ENCODE measurements at regions not wholly inside any gene's neighbourhood (a gene's known extent, or its start where the extent isn't known, plus 50 kb on each side); places are given as distances from the start of the nearest gene placed in this dataset.

DNA sequence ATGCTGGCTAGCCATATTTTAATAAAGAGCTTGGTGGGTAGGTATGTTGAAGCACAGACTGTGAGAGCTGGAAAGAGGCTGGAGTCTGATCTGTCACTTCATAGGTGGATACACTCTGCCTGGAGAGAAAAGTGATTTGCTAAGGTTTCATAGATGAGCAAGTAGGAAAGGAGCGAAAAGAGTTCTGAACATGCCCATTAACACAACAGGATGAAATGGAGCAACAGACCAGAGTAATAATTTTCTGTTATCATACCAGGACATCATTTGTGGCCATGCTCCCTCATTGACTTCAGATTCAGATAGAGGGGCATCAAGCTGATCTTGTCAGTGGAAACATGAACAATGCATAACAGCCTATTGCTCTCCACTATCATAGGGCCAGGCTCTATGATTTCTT is 452.9 kb downstream of the JRKL start:
- Mint-ChIP-seq H3K9me3 (no peaks in the 10 kb centered on the region; a peak in 1 of 5 replicates), H3K4me1 (no peaks in the 10 kb centered on the region), H3K36me3 (ENCODE audit: insufficient read depth in 1 of 3, low read depth in 3 of 3) (no peaks in the 10 kb centered on the region), H3K4me3 (no peak overlapping the region), H3K27ac (peak overlapping the region in 1 of 3 experiments; percentile 42; a peak in 1 of 7 replicates), H3K27me3 (ENCODE audit: low read depth) (no peaks in the 10 kb centered on the region)
- Histone ChIP-seq H2AK5ac (ENCODE audit: insufficient read length, low read length) (no peak overlapping the region), H3K4me2 (ENCODE audit: insufficient read depth, insufficient read length, low read length) (no peak overlapping the region), H3K14ac (ENCODE audit: insufficient read depth, low read length) (no peak overlapping the region), H3K79me2 (ENCODE audit: insufficient read depth, low read length) (no peaks in the 10 kb centered on the region), H4K91ac (ENCODE audit: insufficient read length, low read depth, low read length) (no peak overlapping the region), H3T11ph (ENCODE audit: low read length) (no peak overlapping the region), H3K23me2 (ENCODE audit: insufficient read length, low read depth, low read length, poor library complexity, severe bottlenecking) (no peaks in the 10 kb centered on the region), H2AFZ (ENCODE audit: low read length) (no peak overlapping the region), H3K79me1 (ENCODE audit: insufficient read depth, low read depth, low read length, poor library complexity, severe bottlenecking) (no peaks in the 10 kb centered on the region), H3K23ac (ENCODE audit: insufficient read length, low read depth, low read length) (no peak overlapping the region), H3K56ac (ENCODE audit: insufficient read length, low read depth, low read length) (no peak overlapping the region), H2BK20ac (ENCODE audit: low read depth, low read length, poor library complexity, severe bottlenecking) (no peak overlapping the region), H3K27ac (ENCODE audit: insufficient read length, low read depth, low read length) (no peak overlapping the region), H3K9ac (ENCODE audit: extremely low read depth, insufficient read length, low read length) (no peak overlapping the region), H3K9me3 (ENCODE audit: control insufficient read depth, low read depth, low read length) (no peaks in the 10 kb centered on the region), H2BK5ac (ENCODE audit: insufficient read length, low read length) (no peak overlapping the region), H3K4ac (ENCODE audit: low read depth, low read length) (no peak overlapping the region), H3K27me3 (ENCODE audit: insufficient read depth, low read length) (no peaks in the 10 kb centered on the region), H2BK15ac (ENCODE audit: low read depth, low read length) (no peak overlapping the region), H3K18ac (ENCODE audit: insufficient read length, low read depth, low read length) (no peak overlapping the region), H2BK120ac (ENCODE audit: low read depth, low read length, poor library complexity, severe bottlenecking) (no peak overlapping the region), H2BK12ac (ENCODE audit: insufficient read length, low read depth, low read length) (no peak overlapping the region), H4K8ac (replicated peaks; ENCODE audit: insufficient read length, low read depth, low read length) (no peak overlapping the region), H4K5ac (ENCODE audit: insufficient read length, low read depth, low read length) (no peak overlapping the region), H3K4me1 (ENCODE audit: insufficient read depth, low read length) (no peaks in the 10 kb centered on the region), H4K20me1 (ENCODE audit: control insufficient read depth, insufficient read depth, insufficient read length) (no peaks in the 10 kb centered on the region)
- TF ChIP-seq, protein P1, sequence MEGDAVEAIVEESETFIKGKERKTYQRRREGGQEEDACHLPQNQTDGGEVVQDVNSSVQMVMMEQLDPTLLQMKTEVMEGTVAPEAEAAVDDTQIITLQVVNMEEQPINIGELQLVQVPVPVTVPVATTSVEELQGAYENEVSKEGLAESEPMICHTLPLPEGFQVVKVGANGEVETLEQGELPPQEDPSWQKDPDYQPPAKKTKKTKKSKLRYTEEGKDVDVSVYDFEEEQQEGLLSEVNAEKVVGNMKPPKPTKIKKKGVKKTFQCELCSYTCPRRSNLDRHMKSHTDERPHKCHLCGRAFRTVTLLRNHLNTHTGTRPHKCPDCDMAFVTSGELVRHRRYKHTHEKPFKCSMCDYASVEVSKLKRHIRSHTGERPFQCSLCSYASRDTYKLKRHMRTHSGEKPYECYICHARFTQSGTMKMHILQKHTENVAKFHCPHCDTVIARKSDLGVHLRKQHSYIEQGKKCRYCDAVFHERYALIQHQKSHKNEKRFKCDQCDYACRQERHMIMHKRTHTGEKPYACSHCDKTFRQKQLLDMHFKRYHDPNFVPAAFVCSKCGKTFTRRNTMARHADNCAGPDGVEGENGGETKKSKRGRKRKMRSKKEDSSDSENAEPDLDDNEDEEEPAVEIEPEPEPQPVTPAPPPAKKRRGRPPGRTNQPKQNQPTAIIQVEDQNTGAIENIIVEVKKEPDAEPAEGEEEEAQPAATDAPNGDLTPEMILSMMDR (conservative IDR thresholded peaks at IDR 0.05): no peak
- no peak for DNase-seq
- WGBS (ENCODE audit: extremely low coverage, insufficient read length, low lambda C conversion rate): no CpG with 5 or more reads among the region's 1 CpG
